ENCODE measurements at regions not wholly inside any gene's neighbourhood (a gene's known extent, or its start where the extent isn't known, plus 50 kb on each side); places are given as distances from the start of the nearest gene placed in this dataset.

- TF ChIP-seq GABPA (IDR thresholded peaks at IDR 0.05; ENCODE audit: borderline replicate concordance, insufficient read depth, low read length), result no peak
- no peak for TF ChIP-seq RFX5 (IDR thresholded peaks at IDR 0.05; ENCODE audit: borderline replicate concordance, low read depth, low read length)
- TF ChIP-seq TCF12 (IDR thresholded peaks at IDR 0.05; ENCODE audit: low read depth, low read length), result no peak
- no peak for TF ChIP-seq POLR2A (IDR thresholded peaks at IDR 0.05; ENCODE audit: control extremely low read depth in 1 of 2, low read depth in 2 of 2, low read length in 2 of 2)
- TF ChIP-seq RAD21 (IDR thresholded peaks at IDR 0.05 in 1 of 2, conservative IDR thresholded peaks at IDR 0.05 in 1 of 2; ENCODE audit: low read depth in 2 of 2, low read length in 2 of 2), result no peak
These were observed 241.2 kb upstream of the NCKAP5 start for GRCh38 chr2:133809485-133809884.

Data from H1 (cell line).